HepG2 (cell line): ENCODE measurements at regions not wholly inside any gene's neighbourhood (a gene's known extent, or its start where the extent isn't known, plus 50 kb on each side); places are given as distances from the start of the nearest gene placed in this dataset.

Experiments used
- MXI1 ChIP-seq: IDR thresholded peaks from 3 replicates; pipeline ENCODE4 v1.6.1; 2012; ENCODE audit warnings: low read depth, low read length, inconsistent platforms, borderline replicate concordance
- THAP7 ChIP-seq: sonication (generic); formaldehyde crosslinking; IDR thresholded peaks from 2 replicates; pipeline ENCODE4 v1.8.1; 2023; ENCODE audit warnings: mild to moderate bottlenecking, missing genetic modification reagents
- TF ChIP-seq, protein P1 (sequence below): sonication (generic); formaldehyde crosslinking; IDR thresholded peaks from 2 replicates; pipeline ENCODE4 v1.8.1; 2023; ENCODE audit warnings: mild to moderate bottlenecking, missing genetic modification reagents
- TF ChIP-seq, protein P2 (sequence below): sonication (generic); formaldehyde crosslinking; IDR thresholded peaks from 2 replicates; pipeline ENCODE4 v1.5.0; 2020; ENCODE audit warnings: mild to moderate bottlenecking, missing genetic modification reagents, moderate library complexity

DNA sequence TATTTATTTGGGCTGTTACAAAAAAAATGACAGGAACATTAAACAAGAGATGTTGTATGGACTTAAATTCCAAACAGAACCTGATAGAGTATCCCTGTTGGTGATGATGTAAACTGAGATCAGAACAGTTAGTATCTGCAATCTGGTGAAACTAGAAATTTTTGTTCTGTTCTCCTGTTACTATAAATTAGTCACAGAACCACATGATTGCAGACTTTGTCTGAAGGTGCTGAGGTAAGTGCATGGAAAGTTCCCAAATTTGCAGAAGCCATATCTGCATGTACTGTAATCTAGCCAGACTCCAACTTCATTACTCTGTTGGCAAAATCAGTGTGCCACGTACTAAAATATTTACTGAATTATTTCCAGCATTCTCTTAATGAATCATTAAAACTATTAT, 516.3 kb upstream of the FSIP2 start:
- TF ChIP-seq, protein P1, sequence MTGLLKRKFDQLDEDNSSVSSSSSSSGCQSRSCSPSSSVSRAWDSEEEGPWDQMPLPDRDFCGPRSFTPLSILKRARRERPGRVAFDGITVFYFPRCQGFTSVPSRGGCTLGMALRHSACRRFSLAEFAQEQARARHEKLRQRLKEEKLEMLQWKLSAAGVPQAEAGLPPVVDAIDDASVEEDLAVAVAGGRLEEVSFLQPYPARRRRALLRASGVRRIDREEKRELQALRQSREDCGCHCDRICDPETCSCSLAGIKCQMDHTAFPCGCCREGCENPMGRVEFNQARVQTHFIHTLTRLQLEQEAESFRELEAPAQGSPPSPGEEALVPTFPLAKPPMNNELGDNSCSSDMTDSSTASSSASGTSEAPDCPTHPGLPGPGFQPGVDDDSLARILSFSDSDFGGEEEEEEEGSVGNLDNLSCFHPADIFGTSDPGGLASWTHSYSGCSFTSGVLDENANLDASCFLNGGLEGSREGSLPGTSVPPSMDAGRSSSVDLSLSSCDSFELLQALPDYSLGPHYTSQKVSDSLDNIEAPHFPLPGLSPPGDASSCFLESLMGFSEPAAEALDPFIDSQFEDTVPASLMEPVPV = no peak
- no peak for TF ChIP-seq MXI1
- TF ChIP-seq THAP7 (CRISPR knock-in tag) = no peak
- TF ChIP-seq, protein P2, sequence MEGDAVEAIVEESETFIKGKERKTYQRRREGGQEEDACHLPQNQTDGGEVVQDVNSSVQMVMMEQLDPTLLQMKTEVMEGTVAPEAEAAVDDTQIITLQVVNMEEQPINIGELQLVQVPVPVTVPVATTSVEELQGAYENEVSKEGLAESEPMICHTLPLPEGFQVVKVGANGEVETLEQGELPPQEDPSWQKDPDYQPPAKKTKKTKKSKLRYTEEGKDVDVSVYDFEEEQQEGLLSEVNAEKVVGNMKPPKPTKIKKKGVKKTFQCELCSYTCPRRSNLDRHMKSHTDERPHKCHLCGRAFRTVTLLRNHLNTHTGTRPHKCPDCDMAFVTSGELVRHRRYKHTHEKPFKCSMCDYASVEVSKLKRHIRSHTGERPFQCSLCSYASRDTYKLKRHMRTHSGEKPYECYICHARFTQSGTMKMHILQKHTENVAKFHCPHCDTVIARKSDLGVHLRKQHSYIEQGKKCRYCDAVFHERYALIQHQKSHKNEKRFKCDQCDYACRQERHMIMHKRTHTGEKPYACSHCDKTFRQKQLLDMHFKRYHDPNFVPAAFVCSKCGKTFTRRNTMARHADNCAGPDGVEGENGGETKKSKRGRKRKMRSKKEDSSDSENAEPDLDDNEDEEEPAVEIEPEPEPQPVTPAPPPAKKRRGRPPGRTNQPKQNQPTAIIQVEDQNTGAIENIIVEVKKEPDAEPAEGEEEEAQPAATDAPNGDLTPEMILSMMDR = no peak
